ENCODE measurements at regions not wholly inside any gene's neighbourhood (a gene's known extent, or its start where the extent isn't known, plus 50 kb on each side); places are given as distances from the start of the nearest gene placed in this dataset.

DNA sequence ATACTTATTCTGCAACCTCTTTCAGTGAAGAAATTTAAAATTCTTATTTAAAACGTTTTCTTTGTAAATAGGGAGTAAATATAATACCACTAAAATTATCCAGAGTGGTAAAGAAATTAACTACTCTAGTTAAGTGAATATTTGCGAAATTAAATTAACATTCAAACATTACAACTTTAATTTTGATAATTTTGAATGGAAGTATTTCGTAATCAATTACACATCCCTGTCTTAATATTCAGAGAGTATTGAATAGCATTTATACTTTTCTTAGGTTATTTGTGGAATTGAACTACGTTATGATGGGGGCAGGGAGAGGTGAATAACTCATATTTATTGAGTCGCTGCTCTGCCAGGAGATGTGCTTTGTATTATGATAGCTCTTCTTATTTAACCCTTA lies 96.3 kb upstream of the KIF26B start:
- intact Hi-C loops (cut with micrococcal nuclease) (no loop called here), dilution Hi-C loops (cut with MboI; ENCODE audit: extremely low pct_ligation_motif_present, low sequenced_read_pairs) (no loop called here)
- no TSS peak for BruUV-seq (replicated peaks)
- no peak for TF ChIP-seq FOS (IDR thresholded peaks at IDR 0.05; ENCODE audit: borderline replicate concordance, insufficient read depth, low read length)
- TF ChIP-seq, protein P1, sequence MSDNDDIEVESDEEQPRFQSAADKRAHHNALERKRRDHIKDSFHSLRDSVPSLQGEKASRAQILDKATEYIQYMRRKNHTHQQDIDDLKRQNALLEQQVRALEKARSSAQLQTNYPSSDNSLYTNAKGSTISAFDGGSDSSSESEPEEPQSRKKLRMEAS (IDR thresholded peaks at IDR 0.05; ENCODE audit: insufficient read depth, insufficient read length): no peak
- TF ChIP-seq JUN (IDR thresholded peaks at IDR 0.05; ENCODE audit: borderline replicate concordance, insufficient read depth, insufficient read length, low read depth): no peak
- TF ChIP-seq, protein P2, sequence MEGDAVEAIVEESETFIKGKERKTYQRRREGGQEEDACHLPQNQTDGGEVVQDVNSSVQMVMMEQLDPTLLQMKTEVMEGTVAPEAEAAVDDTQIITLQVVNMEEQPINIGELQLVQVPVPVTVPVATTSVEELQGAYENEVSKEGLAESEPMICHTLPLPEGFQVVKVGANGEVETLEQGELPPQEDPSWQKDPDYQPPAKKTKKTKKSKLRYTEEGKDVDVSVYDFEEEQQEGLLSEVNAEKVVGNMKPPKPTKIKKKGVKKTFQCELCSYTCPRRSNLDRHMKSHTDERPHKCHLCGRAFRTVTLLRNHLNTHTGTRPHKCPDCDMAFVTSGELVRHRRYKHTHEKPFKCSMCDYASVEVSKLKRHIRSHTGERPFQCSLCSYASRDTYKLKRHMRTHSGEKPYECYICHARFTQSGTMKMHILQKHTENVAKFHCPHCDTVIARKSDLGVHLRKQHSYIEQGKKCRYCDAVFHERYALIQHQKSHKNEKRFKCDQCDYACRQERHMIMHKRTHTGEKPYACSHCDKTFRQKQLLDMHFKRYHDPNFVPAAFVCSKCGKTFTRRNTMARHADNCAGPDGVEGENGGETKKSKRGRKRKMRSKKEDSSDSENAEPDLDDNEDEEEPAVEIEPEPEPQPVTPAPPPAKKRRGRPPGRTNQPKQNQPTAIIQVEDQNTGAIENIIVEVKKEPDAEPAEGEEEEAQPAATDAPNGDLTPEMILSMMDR (IDR thresholded peaks at IDR 0.05; ENCODE audit: extremely low read depth in 1 of 2, insufficient read depth in 1 of 2, low read depth in 1 of 2, low read length in 2 of 2): no peak
- TF ChIP-seq EZH2 (IDR thresholded peaks at IDR 0.05; ENCODE audit: borderline replicate concordance, low read depth, low read length, severe bottlenecking): no peak
- no peak for TF ChIP-seq POLR2AphosphoS5 (IDR thresholded peaks at IDR 0.05; ENCODE audit: insufficient read depth, low read depth, low read length)
- TF ChIP-seq GATA2 (IDR thresholded peaks at IDR 0.05; ENCODE audit: insufficient read depth, insufficient read length, low read depth, low read length): no peak
- no peak for TF ChIP-seq MYC (IDR thresholded peaks at IDR 0.05; ENCODE audit: low read depth, low read length)
- no peak for TF ChIP-seq POLR2A (IDR thresholded peaks at IDR 0.05; ENCODE audit: low read depth, low read length)
- Histone ChIP-seq H4K20me1 (replicated peaks; ENCODE audit: control insufficient read depth, extremely low read depth, insufficient read depth, low read length) (no peaks in the 10 kb centered on the region), H3K4me1 (ENCODE audit: control insufficient read depth, extremely low read depth, insufficient read depth, low read length) (no peaks in the 10 kb centered on the region), H3K4me2 (ENCODE audit: insufficient read depth, low read length) (no peak overlapping the region), H3K9ac (replicated peaks; ENCODE audit: extremely low read depth, insufficient read depth, low read length) (no peak overlapping the region), H3K4me3 (replicated peaks in 1 of 3; ENCODE audit: insufficient read depth in 1 of 3, low read depth in 1 of 3, low read length in 3 of 3) (no peak overlapping the region), H3K27me3 (ENCODE audit: control insufficient read depth in 2 of 2, insufficient read depth in 2 of 2, low read length in 2 of 2) (no peaks in the 10 kb centered on the region), H3K79me2 (ENCODE audit: control insufficient read depth, insufficient read depth, low read length) (no peaks in the 10 kb centered on the region), H3K27ac (ENCODE audit: insufficient read depth, low read depth, low read length) (no peak overlapping the region), H2AFZ (ENCODE audit: low read depth, low read length) (no peak overlapping the region), H3K9me1 (replicated peaks; ENCODE audit: control insufficient read depth, extremely low read depth, insufficient read depth, low read length) (no peaks in the 10 kb centered on the region), H3K9me3 (replicated peaks; ENCODE audit: control insufficient read depth, insufficient read depth, low read length) (no peaks in the 10 kb centered on the region), H3K36me3 (ENCODE audit: control insufficient read depth in 2 of 2, extremely low read depth in 1 of 2, insufficient read depth in 2 of 2, low read length in 2 of 2) (no peaks in the 10 kb centered on the region)
- no peak for DNase-seq (ENCODE audit: low read depth, low spot score)
- CTCF ChIA-PET: no interaction called here
- POLR2A ChIA-PET: no interaction called here
- no peak for FAIRE-seq
